ENCODE measurements at regions not wholly inside any gene's neighbourhood (a gene's known extent, or its start where the extent isn't known, plus 50 kb on each side); places are given as distances from the start of the nearest gene placed in this dataset.

DNA sequence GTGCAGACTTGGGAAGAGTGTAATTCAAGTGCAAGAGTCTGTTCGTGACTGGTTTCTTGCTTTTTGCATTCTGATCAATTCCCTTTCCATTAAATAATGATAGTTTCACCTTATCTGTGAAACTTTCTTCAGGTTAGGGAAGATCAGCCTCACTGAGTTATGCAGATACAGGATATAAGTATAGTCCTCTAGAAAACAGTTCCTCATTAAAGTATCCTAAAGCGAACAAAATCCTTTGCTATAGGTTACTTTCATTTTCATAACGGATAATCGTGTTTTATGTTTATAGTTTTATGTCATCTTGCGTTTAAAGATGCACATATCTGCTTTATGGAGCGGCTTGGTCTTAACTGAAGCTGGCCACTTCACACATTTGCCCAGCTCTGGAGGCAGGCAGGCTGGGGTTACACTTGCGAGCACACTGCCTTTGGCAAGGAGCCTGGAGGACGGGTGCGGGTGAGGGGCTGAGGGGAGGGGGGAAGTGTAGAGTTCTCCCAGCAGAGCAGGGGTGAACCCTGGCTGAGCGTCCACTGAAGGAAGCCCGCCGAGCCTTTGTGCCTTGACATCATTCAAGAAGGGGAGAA lies 123.5 kb upstream of the IFNGR1 start:
- H3K4me3 ChIP-seq (ENCODE audit: low read depth, low read length): peak overlapping the region; percentile 53

DNA sequence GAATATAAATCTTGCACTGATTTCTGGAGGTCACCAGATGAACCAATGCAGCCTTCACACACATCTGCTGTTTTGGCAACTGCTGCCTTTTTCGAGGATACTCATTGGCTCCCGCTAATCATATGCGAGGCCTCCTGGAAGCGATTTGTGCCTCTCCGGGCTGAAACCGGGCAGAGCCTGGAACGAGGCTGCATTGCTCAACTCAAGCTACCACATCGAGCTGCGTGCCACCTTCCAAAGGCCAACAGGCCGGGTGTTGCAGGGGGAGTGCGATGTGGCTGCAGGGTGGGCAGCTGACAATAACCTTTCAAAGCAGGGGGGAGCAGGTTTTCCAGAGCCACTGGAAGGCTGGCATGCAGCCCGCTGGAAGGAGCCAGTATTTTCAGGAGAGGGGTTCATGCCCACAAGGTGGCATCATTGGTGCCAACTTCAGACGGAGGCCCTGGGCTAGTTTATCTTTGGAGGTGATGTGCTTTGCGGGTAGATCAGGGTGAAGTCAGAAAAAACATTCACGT lies 122.6 kb upstream of the IFNGR1 start:
- no peak overlapping the region; the same call in 1 of the 2 replicates for H3K4me3 ChIP-seq (ENCODE audit: low read depth, low read length)
- TF ChIP-seq, protein P1, sequence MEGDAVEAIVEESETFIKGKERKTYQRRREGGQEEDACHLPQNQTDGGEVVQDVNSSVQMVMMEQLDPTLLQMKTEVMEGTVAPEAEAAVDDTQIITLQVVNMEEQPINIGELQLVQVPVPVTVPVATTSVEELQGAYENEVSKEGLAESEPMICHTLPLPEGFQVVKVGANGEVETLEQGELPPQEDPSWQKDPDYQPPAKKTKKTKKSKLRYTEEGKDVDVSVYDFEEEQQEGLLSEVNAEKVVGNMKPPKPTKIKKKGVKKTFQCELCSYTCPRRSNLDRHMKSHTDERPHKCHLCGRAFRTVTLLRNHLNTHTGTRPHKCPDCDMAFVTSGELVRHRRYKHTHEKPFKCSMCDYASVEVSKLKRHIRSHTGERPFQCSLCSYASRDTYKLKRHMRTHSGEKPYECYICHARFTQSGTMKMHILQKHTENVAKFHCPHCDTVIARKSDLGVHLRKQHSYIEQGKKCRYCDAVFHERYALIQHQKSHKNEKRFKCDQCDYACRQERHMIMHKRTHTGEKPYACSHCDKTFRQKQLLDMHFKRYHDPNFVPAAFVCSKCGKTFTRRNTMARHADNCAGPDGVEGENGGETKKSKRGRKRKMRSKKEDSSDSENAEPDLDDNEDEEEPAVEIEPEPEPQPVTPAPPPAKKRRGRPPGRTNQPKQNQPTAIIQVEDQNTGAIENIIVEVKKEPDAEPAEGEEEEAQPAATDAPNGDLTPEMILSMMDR (IDR thresholded peaks at IDR 0.05; ENCODE audit: low read depth, low read length): no peak

More for the DNA sequence above, 123.5 kb upstream of the IFNGR1 start:
- TF ChIP-seq, protein P1 (IDR thresholded peaks at IDR 0.05; ENCODE audit: low read depth, low read length): no peak

DNA sequence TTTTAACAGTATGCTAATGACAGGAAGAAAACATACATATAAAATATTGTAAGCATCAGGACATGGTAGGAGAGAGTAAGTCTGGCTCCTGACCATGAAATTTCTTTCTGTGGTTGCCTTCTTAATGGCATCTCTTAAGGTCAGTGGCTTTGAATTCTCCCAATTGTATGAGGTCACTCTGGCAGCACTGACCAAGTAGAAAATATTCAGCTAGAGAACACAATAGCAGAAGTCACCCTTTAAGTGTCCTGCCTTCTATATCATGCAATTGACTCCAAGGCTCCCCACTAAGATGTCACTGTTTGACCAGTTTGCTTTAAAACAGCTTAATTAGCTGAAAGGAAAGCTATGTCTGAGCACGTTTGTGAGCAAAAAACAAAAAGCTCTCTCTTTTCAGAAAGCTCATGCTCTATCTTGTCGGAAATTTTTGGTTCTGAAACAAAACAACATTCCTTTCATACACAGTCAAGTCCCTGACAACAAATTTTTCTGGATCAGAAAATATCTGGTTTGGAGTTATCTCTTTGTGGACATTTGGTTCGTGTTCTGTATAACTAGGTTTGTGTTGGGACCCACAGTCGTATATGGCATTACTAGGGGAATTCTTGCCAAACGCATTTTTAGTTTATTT lies 120.9 kb upstream of the IFNGR1 start:
- TF ChIP-seq, protein P1 (IDR thresholded peaks at IDR 0.05; ENCODE audit: low read depth, low read length): no peak
- no peak overlapping the region for H3K4me3 ChIP-seq (ENCODE audit: low read depth, low read length)

DNA sequence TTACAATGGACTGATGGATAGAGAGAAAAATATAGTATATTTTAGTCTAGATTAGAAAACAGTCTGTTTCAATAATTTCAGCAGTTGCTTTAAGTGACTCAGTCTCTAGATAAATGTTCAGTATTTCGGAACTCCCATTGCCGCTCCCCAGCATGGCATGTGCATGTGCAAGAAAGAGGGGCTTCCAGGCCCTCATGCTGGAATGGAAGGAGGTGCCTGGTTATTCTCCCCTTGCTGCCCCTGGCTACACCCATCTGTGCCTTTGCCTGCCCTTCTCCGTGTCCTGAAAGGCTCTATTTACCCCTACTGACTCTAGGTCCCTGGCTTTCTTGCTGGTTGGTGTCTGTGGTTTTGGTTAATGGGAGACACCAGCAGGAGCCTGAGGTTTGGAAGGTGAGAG lies 115.7 kb upstream of the IFNGR1 start:
- no peak overlapping the region for H3K4me3 ChIP-seq (ENCODE audit: low read depth, low read length)
- TF ChIP-seq, protein P1 (IDR thresholded peaks at IDR 0.05; ENCODE audit: low read depth, low read length): no peak

DNA sequence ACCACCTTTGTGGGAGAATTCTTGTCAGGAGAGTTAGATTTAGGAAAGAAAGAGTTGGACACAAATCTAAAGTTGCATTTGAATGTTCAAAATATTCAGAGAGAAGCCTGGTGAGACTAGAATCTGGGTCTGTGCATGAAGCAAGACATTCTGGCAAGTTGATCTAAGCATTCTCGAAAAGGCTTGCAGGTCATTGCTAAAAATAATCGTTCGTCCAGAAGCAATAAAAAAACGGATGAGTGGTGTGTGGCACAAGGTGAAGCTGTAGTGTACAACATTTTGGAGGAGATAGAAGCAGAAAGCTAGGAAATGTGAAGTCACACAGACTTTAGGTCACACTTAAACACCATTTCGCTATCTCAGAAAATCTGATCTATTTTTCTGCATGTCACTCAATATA lies 114.9 kb upstream of the IFNGR1 start:
- no peak overlapping the region for H3K4me3 ChIP-seq (ENCODE audit: low read depth, low read length)

DNA sequence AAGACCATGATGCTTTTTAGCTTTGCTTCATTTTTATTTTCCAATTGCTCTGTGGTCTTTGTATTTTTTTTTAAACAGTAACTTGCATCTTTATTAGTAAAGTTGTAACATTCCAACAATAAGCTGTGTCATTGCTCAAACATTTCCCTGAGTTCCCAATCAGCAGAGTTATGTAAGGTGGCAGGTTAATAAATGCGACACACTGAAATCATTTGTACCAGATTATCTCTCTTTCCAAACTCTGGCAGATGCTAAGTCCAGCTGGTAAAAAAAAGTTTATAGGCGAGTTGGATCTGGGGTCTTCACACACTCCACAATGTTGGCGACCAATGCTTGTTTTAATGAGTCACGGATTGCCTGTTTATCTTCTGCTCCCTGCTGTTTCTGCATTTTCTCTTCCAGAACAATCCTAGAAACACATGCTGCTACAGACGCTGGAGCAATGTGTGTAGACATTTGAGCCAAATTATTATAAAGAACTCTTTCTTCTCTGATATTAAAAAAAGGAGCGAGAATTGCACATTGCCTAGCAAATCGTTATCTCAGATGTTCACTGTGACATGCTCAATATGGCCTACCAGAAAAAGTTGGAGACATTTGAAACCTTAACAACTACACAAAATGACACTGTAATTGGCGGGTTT lies 113.6 kb upstream of the IFNGR1 start:
- no peak overlapping the region for H3K4me3 ChIP-seq (ENCODE audit: low read depth, low read length)
- TF ChIP-seq, protein P1 (IDR thresholded peaks at IDR 0.05; ENCODE audit: low read depth, low read length): no peak

More for the DNA sequence above, 114.9 kb upstream of the IFNGR1 start:
- TF ChIP-seq, protein P1 (IDR thresholded peaks at IDR 0.05; ENCODE audit: low read depth, low read length): no peak

DNA sequence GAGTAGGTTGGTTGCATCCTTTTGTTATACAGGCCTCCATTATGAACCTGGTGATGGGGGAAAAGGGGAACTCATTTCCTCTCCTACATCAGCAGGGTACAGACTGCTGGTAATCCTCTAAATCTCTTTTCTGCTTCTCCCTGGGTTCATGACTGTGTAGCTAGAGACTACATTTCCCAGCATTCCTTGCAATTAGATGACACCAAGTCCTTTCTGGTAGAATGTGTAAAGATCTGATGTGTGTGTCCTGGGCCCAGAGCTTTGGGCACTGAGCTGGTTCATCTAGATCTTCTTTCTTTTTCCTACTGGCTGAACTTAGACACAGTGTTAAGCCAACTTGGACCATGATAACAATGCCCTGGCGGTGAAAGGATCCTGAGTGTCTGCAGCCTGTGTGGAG lies 104.7 kb upstream of the IFNGR1 start:
- no peak overlapping the region for H3K4me3 ChIP-seq (ENCODE audit: low read depth, low read length)
- TF ChIP-seq, protein P1 (IDR thresholded peaks at IDR 0.05; ENCODE audit: low read depth, low read length): no peak

All from WI38 (cell line).